Endothelial cell of umbilical vein (primary cell): ENCODE measurements at regions not wholly inside any gene's neighbourhood (a gene's known extent, or its start where the extent isn't known, plus 50 kb on each side); places are given as distances from the start of the nearest gene placed in this dataset.

Experiments
- POLR2A ChIP-seq: IDR thresholded peaks from 2 replicates; pipeline ENCODE4 v1.6.1; 2012; ENCODE audit warnings: low read depth, mild to moderate bottlenecking, control low read depth, low read length
- POLR2AphosphoS5 ChIP-seq: IDR thresholded peaks from 2 replicates; pipeline ENCODE4 v1.6.1; 2012; ENCODE audit warnings: low read depth, mild to moderate bottlenecking, control low read depth, low read length, moderate library complexity; ENCODE audit not compliant: insufficient read depth
- TF ChIP-seq, protein P1 (sequence below), 2 donors: IDR thresholded peaks; 1 replicate in 1 of 2; 2 replicates in 1 of 2; pipeline ENCODE4 v1.5.1; 2011; ENCODE audit warnings: low read length in 2 of 2, mild to moderate bottlenecking in 2 of 2, moderate library complexity in 2 of 2, control low read depth in 1 of 2, inconsistent platforms in 1 of 2, low read depth in 1 of 2; ENCODE audit not compliant: insufficient read depth in 1 of 2; ENCODE audit errors: extremely low read depth in 1 of 2
- TF ChIP-seq, protein P2 (sequence below): IDR thresholded peaks from 2 replicates; pipeline ENCODE4 v1.6.1; 2011; ENCODE audit not compliant: insufficient read depth, insufficient read length

DNA sequence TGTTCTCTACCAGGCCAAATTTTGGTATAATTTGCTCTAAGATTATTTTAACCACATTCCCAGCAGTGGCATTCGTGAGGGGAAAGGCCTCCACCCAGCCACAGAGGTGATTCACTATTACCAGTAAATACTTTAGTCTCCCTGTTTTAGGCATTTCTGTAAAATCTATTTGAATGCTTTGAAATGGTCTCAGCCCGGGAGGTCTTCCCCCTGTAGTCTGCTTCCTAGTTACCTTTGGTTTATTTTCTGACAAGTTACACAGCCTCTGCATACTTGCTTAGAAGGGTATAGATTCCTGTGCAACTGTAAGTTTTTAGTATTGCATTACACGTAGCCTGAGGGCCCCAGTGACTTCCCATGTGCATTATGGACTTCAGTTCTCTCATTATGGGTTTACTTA lies 248.7 kb downstream of the C6orf118 start:
- no peak for TF ChIP-seq POLR2AphosphoS5
- no peak for TF ChIP-seq POLR2A
- TF ChIP-seq, protein P1, sequence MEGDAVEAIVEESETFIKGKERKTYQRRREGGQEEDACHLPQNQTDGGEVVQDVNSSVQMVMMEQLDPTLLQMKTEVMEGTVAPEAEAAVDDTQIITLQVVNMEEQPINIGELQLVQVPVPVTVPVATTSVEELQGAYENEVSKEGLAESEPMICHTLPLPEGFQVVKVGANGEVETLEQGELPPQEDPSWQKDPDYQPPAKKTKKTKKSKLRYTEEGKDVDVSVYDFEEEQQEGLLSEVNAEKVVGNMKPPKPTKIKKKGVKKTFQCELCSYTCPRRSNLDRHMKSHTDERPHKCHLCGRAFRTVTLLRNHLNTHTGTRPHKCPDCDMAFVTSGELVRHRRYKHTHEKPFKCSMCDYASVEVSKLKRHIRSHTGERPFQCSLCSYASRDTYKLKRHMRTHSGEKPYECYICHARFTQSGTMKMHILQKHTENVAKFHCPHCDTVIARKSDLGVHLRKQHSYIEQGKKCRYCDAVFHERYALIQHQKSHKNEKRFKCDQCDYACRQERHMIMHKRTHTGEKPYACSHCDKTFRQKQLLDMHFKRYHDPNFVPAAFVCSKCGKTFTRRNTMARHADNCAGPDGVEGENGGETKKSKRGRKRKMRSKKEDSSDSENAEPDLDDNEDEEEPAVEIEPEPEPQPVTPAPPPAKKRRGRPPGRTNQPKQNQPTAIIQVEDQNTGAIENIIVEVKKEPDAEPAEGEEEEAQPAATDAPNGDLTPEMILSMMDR (IDR thresholded peaks at IDR 0.05; ENCODE audit: extremely low read depth in 1 of 2, insufficient read depth in 1 of 2, low read depth in 1 of 2, low read length in 2 of 2): no peak
- TF ChIP-seq, protein P2, sequence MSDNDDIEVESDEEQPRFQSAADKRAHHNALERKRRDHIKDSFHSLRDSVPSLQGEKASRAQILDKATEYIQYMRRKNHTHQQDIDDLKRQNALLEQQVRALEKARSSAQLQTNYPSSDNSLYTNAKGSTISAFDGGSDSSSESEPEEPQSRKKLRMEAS: no peak
